Prostate gland (tissue), 2 donors: ENCODE measurements at regions not wholly inside any gene's neighbourhood (a gene's known extent, or its start where the extent isn't known, plus 50 kb on each side); places are given as distances from the start of the nearest gene placed in this dataset.

ENCODE experiments used
- CTCF ChIP-seq, 4 experiments: fragments of 200-600 bp in 2 of 4; fragments of 450-650 bp in 2 of 4; sonication (generic) in 2 of 4; IDR thresholded peaks; 1 replicate in 3 of 4; 2 replicates in 1 of 4; pipeline ENCODE4 v1.5.1; 2016 to 2019; ENCODE audit warnings: antibody characterized with exemption in 4 of 4, mild to moderate bottlenecking in 2 of 4, moderate library complexity in 2 of 4
- POLR2AphosphoS5 ChIP-seq: sonication (generic); formaldehyde crosslinking; IDR thresholded peaks from one replicate; pipeline ENCODE4 v1.6.1; 2017; ENCODE audit warnings: antibody characterized with exemption

GRCh38 chr3:23035927-23036640 is 167.0 kb upstream of the UBE2E2 start:
- TF ChIP-seq CTCF (IDR thresholded peaks at IDR 0.05) (no peak), POLR2AphosphoS5 (no peak)
